Heart left ventricle (tissue), 16 donors: ENCODE measurements at regions not wholly inside any gene's neighbourhood (a gene's known extent, or its start where the extent isn't known, plus 50 kb on each side); places are given as distances from the start of the nearest gene placed in this dataset.

Source experiments
- ATAC-seq, 4 donors: fragments of 200-7000 bp; cut with Tn5 transposase; one replicate each; pipeline ENCODE4 v1.9.1; 2020 to 2022; ENCODE audit warnings: moderate library complexity in 4 of 4, mild to moderate bottlenecking in 3 of 4, moderate number of reproducible peaks in 1 of 4
- DNase-seq, 5 donors: peaks; one replicate each; pipeline ENCODE4 v3.0.0-alpha.2; 2020
- H3K27ac ChIP-seq, 12 donors: fragments of 200-600 bp; sonication (generic) in 4 of 12; one replicate each; pipeline versions ENCODE4 v1.5.0 to v1.8.0; 2016 to 2022; ENCODE audit warnings: mild to moderate bottlenecking in 2 of 12
- H3K27me3 ChIP-seq, 9 donors: fragments of 200-600 bp; sonication (generic) in 2 of 9; one replicate each; pipeline versions ENCODE4 v1.5.1 to v1.8.0; 2016 to 2022; ENCODE audit warnings: mild to moderate bottlenecking in 3 of 9
- H3K36me3 ChIP-seq, 9 donors: fragments of 200-600 bp; sonication (generic) in 2 of 9; one replicate each; pipeline versions ENCODE4 v1.5.0 to v1.8.0; 2018 to 2022; ENCODE audit warnings: mild to moderate bottlenecking in 2 of 9
- H3K4me1 ChIP-seq, 12 donors: fragments of 200-600 bp; sonication (generic) in 4 of 12; one replicate each; pipeline versions ENCODE4 v1.5.0 to v1.8.0; 2016 to 2022; ENCODE audit warnings: mild to moderate bottlenecking in 3 of 12
- H3K4me3 ChIP-seq, 12 donors: fragments of 200-600 bp; sonication (generic) in 4 of 12; one replicate each; pipeline versions ENCODE4 v1.5.0 to v1.8.0; 2017 to 2022; ENCODE audit warnings: mild to moderate bottlenecking in 9 of 12, moderate library complexity in 4 of 12
- H3K9me3 ChIP-seq, 12 donors: fragments of 200-600 bp; sonication (generic) in 4 of 12; one replicate each; pipeline versions ENCODE4 v1.5.0 to v1.8.0; 2016 to 2022; ENCODE audit warnings: mild to moderate bottlenecking in 1 of 12
- CTCF ChIP-seq, 12 donors: fragments of 200-600 bp; sonication (generic) in 4 of 12; IDR thresholded peaks; one replicate each; pipeline versions ENCODE4 v1.5.0 to v1.8.0; 2018 to 2022; ENCODE audit warnings: antibody characterized with exemption in 12 of 12, mild to moderate bottlenecking in 5 of 12
- POLR2A ChIP-seq, 2 donors: fragments of 450-650 bp; IDR thresholded peaks; one replicate each; pipeline ENCODE4 v1.6.1; 2017; ENCODE audit warnings: antibody characterized with exemption in 2 of 2, mild to moderate bottlenecking in 2 of 2, moderate library complexity in 2 of 2
- WGBS, 4 donors: extraction: QIAGEN DNeasy Blood & Tissue Kit in 2 of 4; methylation state at CpG; one replicate each; pipeline versions ENCODE4 v1.1.5 to v1.1.7; 2013 to 2018; 5-methylcytosine and 5-hydroxymethylcytosine counted together
- intact Hi-C, 10 donors: fragments of 100-400 bp; cut with DNase I; formaldehyde crosslinking; loops; one replicate each; pipeline versions ENCODE4 v1.11.1 to v1.14.2; 2022
- donor health status: ischemic (EF 13 %, LVEDD 7.1; RV severe dilation, severe dysfunction).
- donor health status: healthy with polysubstance abuse.
- donor health status: DM: no; HTN: yes; CAD: no.
- donor health status: DM: no; HTN: no; CAD: no.
- donor health status: ischemic (EF 25% LVEDD 6.9; RV normal size, moderate dysfunction).
- donor health status: ischemic (EF 25% LVEDD 5.7; RV mildly dilated, moderate dysfunction).
- donor health status: healthy.
- donor health status: DM: yes; HTN: yes; CAD: no.
- donor health status: ischemic (EF 35%, LVEDD 5.7; RV mildly dilated, moderate dysfunction).
- donor health status: nonischemic (EF 11% LVEDD 7.7; RV severe dilation, severe dysfunction).
- donor health status: DM: yes; HTN: yes; CAD: no.
- donor health status: PGD.
- donor health status: ischemic (EF 29% LVEDD 5.4; RV normal size, mild dysfunction).
- donor health status: nonischemic (EF 23%, LVEDD 6.1; RV moderate dilation, normal function).

- DNase-seq: no peak
- H3K4me1 ChIP-seq: no peaks in the 10 kb centered on the region
- H3K27ac ChIP-seq: no peak overlapping the region
- intact Hi-C loops: no loop called here
- ATAC-seq: no peak
- TF ChIP-seq CTCF (IDR thresholded peaks at IDR 0.05) (no peak), POLR2A (IDR thresholded peaks at IDR 0.05) (no peak)
- H3K4me3 ChIP-seq: no peak overlapping the region
- H3K9me3 ChIP-seq: peaks cover 0 to 3% (median 0%) of the 10 kb centered on the region in 12 donors
- H3K36me3 ChIP-seq: no peaks in the 10 kb centered on the region
- WGBS, 4 donors: 92 to 95% (median 92%) methylated on average over 18 to 19 of the region's 19 CpGs
- no peaks in the 10 kb centered on the region for H3K27me3 ChIP-seq
These were observed 1020.7 kb upstream of the GOT2 start for GRCh38 chr16:59754854-59755253.

- TF ChIP-seq CTCF (IDR thresholded peaks at IDR 0.05) (no peak), POLR2A (IDR thresholded peaks at IDR 0.05) (no peak)
- H3K4me1 ChIP-seq: no peaks in the 10 kb centered on the region
- no peak overlapping the region for H3K27ac ChIP-seq
- no peak overlapping the region for H3K4me3 ChIP-seq
- H3K27me3 ChIP-seq: no peaks in the 10 kb centered on the region
- ATAC-seq (no peak), DNase-seq (no peak)
- whole genome bisulfite sequencing, 4 donors: 89 to 91% (median 90%) methylated on average over 3 of the region's 3 CpGs
- H3K36me3 ChIP-seq: no peaks in the 10 kb centered on the region
- peaks cover 0 to 2% (median 0%) of the 10 kb centered on the region in 12 donors for H3K9me3 ChIP-seq
- intact Hi-C loops: no loop called here
These were observed 1015.7 kb upstream of the GOT2 start for GRCh38 chr16:59749662-59750336.

GRCh38 chr16:59748531-59748930, 1014.4 kb upstream of the GOT2 start:
- WGBS, 4 donors: 70 to 86% (median 78%) methylated on average over 3 of the region's 3 CpGs
- H3K4me3 ChIP-seq: no peak overlapping the region
- intact Hi-C loops: no loop called here
- H3K27ac ChIP-seq: no peak overlapping the region
- no peaks in the 10 kb centered on the region for H3K27me3 ChIP-seq
- H3K9me3 ChIP-seq: no peaks in the 10 kb centered on the region
- ATAC-seq (no peak), DNase-seq (no peak)
- no peak for TF ChIP-seq POLR2A (IDR thresholded peaks at IDR 0.05)
- TF ChIP-seq CTCF (IDR thresholded peaks at IDR 0.05): no peak
- no peaks in the 10 kb centered on the region for H3K36me3 ChIP-seq
- H3K4me1 ChIP-seq: no peaks in the 10 kb centered on the region

- intact Hi-C loops: no loop called here
- ATAC-seq: no peak
- WGBS, 4 donors: 88 to 92% (median 89%) methylated on average over 5 of the region's 5 CpGs
- Histone ChIP-seq H3K4me1 (no peaks in the 10 kb centered on the region), H3K4me3 (no peak overlapping the region), H3K27ac (no peak overlapping the region), H3K27me3 (no peaks in the 10 kb centered on the region), H3K9me3 (peaks cover 0 to under 1% (median 0%) of the 10 kb centered on the region in 12 donors), H3K36me3 (no peaks in the 10 kb centered on the region)
- TF ChIP-seq CTCF (IDR thresholded peaks at IDR 0.05): no peak
- no peak for TF ChIP-seq POLR2A (IDR thresholded peaks at IDR 0.05)
- no peak for DNase-seq
These were observed 1009.4 kb upstream of the GOT2 start for GRCh38 chr16:59743504-59743903.
